NK-92 treated with Interleukin-12 subunit alpha and Interleukin-12 subunit beta, amount 100 ng/mL, for 24 hours (cell line): ENCODE measurements at regions not wholly inside any gene's neighbourhood (a gene's known extent, or its start where the extent isn't known, plus 50 kb on each side); places are given as distances from the start of the nearest gene placed in this dataset.

Source experiments
- DNase-seq: peaks from one replicate; lab custom pipeline; 2025; lab: John Stamatoyannopoulos, UW

GRCh38 chr1:30286988-30287839, 436.2 kb downstream of the MATN1 start:
- no peak for DNase-seq

DNA sequence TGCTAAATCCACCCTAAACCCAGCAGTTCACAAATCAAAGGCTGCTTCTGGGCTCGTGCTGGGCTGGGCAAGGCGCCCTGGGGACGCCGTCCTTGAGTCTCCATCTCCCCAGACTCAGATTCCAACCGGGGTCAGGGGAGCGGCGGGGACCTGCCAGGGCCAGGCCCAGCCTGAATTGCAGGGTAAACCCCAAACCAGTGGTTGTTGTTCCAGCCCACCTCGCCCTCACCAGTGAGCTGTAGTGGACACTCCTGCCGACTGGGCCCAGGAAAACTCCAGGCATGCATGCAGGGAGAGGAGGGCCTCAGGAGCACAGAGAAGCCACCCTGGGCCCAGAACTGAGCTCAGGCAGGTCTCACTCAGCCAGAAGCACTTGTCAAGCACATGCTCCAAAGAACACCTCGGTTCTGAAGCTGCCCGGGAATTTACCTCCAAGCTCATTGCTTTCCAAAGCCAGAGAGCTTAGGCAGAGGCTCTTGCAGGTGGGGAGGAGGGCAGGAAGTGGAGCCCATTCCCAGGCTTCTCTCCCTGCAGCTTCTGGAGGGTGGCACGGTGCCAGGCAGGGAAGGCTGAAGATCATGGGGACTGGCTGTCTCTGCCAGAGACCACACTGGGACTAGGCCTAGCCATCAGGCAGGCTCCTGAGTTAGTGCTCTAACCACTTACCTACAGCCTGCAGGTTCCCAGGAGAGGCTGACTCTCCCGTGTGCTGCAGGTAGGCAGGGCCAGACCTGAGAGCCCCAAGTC, 437.0 kb downstream of the MATN1 start:
- DNase-seq = no peak

- no peak for DNase-seq
Observed at GRCh38 chr1:30285501-30285932, 437.9 kb downstream of the MATN1 start.

- no peak for DNase-seq
Observed at GRCh38 chr1:30284728-30285475, 438.5 kb downstream of the MATN1 start.

DNA sequence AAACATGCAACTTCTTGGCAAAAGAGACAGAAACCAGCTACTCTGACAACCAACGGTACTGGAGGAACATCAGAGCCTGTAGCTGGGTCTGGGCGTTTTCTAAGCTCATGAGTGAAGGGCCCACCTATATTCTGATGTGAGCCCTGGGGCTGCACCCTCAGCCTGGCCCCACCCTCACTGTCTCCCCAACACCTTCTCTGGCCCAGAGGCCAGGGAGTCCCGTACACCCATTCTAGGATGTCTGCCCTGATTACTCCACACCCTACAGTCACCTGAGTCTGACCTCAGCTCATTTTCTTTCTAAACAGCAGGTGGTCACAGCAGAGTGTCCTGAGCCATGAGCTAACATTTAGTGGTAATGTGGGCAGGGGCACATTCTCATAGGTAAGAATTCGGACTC, 439.2 kb downstream of the MATN1 start:
- DNase-seq = no peak

- no peak for DNase-seq
Observed at GRCh38 chr1:30283199-30283962, 440.0 kb downstream of the MATN1 start.

GRCh38 chr1:30280572-30280971, 442.8 kb downstream of the MATN1 start:
- DNase-seq = no peak

DNA sequence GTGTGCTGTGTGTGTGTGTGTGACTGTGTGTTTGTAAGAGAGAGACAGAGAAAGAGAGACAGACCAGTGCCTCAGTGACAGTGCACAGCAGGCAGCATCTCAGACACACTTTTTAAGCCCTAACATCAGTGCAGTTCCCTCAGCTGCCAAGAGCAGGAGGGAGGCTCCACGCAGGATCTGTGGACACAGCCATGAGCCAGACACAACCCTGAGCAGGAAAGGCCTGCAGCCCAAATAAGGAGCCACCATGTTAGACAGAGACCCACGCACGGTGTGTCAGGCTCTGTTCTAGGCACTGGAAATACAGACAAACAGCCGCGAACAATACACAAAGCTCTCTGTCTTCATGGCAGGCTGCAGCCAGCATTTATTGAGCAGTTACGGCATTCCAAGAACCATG, 445.5 kb downstream of the MATN1 start:
- DNase-seq = no peak

- no peak for DNase-seq
Observed at GRCh38 chr1:30277415-30277814, 446.0 kb downstream of the MATN1 start.

GRCh38 chr1:30275926-30276764, 447.2 kb downstream of the MATN1 start:
- no peak for DNase-seq

DNA sequence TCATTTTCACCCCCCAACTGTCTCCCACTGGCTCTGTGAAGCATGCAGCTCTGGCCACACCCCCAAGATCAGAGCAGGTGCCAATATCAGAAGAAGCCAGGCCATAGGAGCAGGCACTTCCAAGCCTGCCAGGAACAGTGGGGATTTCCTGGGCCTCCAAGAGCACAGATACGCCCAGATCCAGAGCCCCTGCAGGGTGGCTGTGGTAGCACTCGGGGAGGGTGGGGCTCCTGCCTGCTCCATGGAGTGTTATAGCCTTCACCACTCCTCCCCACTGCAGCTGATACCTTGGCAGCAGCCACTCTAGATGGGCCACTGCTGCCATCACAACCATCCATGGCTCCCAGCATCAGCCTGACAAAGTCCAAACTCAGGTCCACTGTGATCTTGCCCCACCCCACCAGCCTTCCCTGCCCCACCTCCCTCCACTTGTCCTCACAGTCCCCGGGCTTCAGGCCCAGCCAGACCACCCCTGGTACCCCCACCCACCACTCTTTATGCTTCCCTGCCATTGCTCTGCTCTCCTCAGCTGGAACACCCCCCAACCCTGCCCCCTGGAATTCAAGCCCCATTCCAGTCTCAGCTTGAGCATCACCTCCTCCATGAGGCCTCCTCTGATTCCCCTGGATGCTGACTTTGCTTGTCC, 448.3 kb downstream of the MATN1 start:
- no peak for DNase-seq

- no peak for DNase-seq
Observed at GRCh38 chr1:30274173-30274970, 449.0 kb downstream of the MATN1 start.

GRCh38 chr1:30273456-30273855, 449.9 kb downstream of the MATN1 start:
- DNase-seq = no peak

- DNase-seq = no peak
Observed at GRCh38 chr1:30273021-30273325, 450.4 kb downstream of the MATN1 start.

- DNase-seq = no peak
Observed at GRCh38 chr1:30272277-30273020, 450.9 kb downstream of the MATN1 start.

DNA sequence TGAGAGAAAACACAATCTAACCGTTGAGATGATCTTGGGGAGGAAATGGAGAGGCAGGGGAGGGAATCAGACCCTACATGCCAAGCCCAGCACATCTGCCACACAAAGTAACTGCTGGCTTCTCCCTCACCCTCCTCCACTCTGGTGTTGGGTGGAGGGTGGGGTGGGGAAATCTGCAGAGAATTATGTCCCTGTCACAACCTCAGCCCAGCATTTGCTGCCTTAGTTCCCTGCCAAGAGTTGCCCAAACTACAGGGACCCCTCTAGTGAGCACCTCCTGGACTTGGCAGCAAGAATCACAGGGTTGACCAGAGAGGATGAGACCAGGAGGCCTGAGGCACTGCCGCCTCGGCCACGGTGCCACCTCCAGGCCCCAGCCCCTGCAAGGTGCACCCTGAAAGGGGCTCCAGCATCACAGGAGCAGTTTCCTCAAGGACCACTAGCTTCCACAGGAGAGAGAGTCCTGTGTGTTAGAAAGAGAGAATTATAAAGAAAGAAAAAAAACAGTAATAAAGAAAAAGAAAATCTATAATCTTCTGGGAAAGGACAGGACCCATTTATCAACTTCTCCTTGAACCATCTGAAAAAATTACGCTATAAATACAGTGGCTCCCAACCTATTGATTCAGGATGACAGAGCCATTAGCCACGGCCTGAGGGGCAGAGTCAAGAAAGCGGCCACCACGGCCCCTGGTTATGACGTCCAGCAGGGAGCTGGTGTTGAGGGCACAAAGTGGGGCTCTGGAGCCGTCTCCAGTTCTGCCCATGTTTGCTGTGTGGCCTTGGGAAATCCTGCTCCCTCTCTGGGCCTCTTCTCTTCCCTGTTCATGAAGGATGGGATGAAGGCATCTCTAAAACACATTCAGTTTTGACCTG, 451.7 kb downstream of the MATN1 start:
- no peak for DNase-seq

GRCh38 chr1:30270461-30270860, 452.9 kb downstream of the MATN1 start:
- no peak for DNase-seq
